Astrocyte of the cerebellum (primary cell): ENCODE measurements at regions not wholly inside any gene's neighbourhood (a gene's known extent, or its start where the extent isn't known, plus 50 kb on each side); places are given as distances from the start of the nearest gene placed in this dataset.
A peak's percentile ranks its signal among the peaks of the same experiment; 100 is the strongest.

Experiments
- DNase-seq: peaks from one replicate; pipeline ENCODE4 v3.0.0-alpha.2; 2011; ENCODE audit warnings: low read depth
- H3K4me3 ChIP-seq: 2 replicates; pipeline ENCODE4 v1.5.1; 2011; ENCODE audit warnings: mild to moderate bottlenecking, low read depth, low read length, moderate library complexity
- in situ Hi-C: cut with HindIII; loops from 2 replicates; pipeline ENCODE4 v1.10.0; 2017; ENCODE audit warnings: low sequenced_read_pairs
- TF ChIP-seq, protein P1 (sequence below): IDR thresholded peaks from 2 replicates; pipeline ENCODE4 v1.5.1; 2012; ENCODE audit warnings: low read length, low read depth, moderate library complexity, mild to moderate bottlenecking; ENCODE audit errors: missing control alignments

- no peak overlapping the region for H3K4me3 ChIP-seq
- TF ChIP-seq, protein P1, sequence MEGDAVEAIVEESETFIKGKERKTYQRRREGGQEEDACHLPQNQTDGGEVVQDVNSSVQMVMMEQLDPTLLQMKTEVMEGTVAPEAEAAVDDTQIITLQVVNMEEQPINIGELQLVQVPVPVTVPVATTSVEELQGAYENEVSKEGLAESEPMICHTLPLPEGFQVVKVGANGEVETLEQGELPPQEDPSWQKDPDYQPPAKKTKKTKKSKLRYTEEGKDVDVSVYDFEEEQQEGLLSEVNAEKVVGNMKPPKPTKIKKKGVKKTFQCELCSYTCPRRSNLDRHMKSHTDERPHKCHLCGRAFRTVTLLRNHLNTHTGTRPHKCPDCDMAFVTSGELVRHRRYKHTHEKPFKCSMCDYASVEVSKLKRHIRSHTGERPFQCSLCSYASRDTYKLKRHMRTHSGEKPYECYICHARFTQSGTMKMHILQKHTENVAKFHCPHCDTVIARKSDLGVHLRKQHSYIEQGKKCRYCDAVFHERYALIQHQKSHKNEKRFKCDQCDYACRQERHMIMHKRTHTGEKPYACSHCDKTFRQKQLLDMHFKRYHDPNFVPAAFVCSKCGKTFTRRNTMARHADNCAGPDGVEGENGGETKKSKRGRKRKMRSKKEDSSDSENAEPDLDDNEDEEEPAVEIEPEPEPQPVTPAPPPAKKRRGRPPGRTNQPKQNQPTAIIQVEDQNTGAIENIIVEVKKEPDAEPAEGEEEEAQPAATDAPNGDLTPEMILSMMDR = no peak
- DNase-seq = no peak
- in situ Hi-C loops = no loop called here
Measured at GRCh38 chr3:88225326-88226008, 75.7 kb downstream of the C3orf38 start.

GRCh38 chr3:88226910-88227309, 77.2 kb downstream of the C3orf38 start:
- no peak for DNase-seq
- in situ Hi-C loops = no loop called here
- no peak overlapping the region for H3K4me3 ChIP-seq
- TF ChIP-seq, protein P1 = no peak

- in situ Hi-C loops = no loop called here
- TF ChIP-seq, protein P1 = no peak
- DNase-seq = no peak
- no peak overlapping the region for H3K4me3 ChIP-seq
Measured at GRCh38 chr3:88230638-88231037, 80.9 kb downstream of the C3orf38 start.

DNA sequence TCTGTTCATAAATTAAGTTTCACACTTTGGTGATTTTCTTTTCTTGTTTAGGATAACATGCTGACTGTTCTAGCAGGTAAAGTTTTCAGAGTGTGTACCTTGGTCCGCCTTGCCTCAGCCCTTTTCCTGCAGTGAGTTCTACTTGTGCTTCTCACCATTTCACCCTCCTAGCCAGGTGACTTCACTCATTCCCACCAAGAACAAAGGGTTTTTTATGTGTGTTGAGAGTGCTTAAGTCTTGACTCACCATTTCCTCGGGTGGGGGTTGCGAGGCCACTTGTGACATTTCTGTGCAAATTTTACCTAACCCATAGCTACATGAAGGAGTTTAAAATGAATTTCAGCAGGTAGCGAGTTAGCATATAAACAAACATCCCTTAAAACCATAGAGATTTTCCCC, 81.4 kb downstream of the C3orf38 start:
- in situ Hi-C loops = no loop called here
- TF ChIP-seq, protein P1 = no peak
- H3K4me3 ChIP-seq = no peak overlapping the region
- DNase-seq = no peak

- in situ Hi-C loops = no loop called here
- DNase-seq = no peak
- H3K4me3 ChIP-seq = no peak overlapping the region
- TF ChIP-seq, protein P1 = no peak
Measured at GRCh38 chr3:88231632-88232031, 81.9 kb downstream of the C3orf38 start.

GRCh38 chr3:88235102-88235501, 85.3 kb downstream of the C3orf38 start:
- TF ChIP-seq, protein P1 = no peak
- DNase-seq = peak; percentile 18
- H3K4me3 ChIP-seq = no peak overlapping the region
- in situ Hi-C loops = no loop called here

DNA sequence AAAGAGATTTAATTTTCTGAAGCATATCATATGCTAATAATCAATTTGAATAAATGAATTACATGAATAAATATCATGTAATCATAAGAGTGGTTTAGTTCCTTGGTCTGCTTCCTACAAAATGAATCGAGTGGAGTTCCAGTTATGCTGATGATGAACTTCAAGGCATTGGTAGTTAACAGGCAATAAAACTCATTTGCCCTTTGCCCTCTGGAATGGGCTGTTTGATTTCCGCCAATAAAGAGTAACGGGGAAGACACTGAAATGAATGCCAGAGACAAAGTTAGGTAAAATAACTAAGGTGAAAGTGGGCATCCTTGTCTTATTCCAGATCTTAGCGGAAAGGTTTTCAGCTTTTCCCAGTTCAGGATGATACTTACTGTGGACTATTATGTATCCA, 90.1 kb downstream of the C3orf38 start:
- in situ Hi-C loops = no loop called here
- DNase-seq = no peak
- H3K4me3 ChIP-seq = no peak overlapping the region
- TF ChIP-seq, protein P1 = no peak
